ENCODE measurements at regions not wholly inside any gene's neighbourhood (a gene's known extent, or its start where the extent isn't known, plus 50 kb on each side); places are given as distances from the start of the nearest gene placed in this dataset.
"Not testable (repeated sequence)": the region's sequence is repeated elsewhere in the genome, so short reads cannot be mapped to it uniquely, and the experiment has no call there.

DNA sequence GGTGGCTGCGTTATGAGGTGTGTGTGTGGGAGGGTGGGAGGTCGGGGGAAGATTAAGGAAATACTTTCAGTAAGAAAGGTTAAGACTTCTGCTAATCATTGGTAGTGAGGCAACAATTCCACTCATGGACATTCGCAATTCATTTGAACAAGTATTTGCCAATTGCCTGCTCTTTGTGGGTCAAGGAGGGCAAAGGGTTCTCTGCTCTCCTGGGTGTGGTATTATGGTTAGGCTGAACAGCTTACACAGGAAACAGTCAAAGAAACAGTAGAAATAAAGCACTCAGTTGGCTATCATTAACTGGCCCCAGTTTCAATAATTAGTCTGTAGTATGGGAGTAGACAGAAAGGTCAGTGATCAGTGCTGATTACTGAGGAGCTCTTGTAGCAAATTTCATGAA lies 357.0 kb upstream of the FANCL start:
- H3K4me3 ChIP-seq (ENCODE audit: low read length): no peak overlapping the region
- TF ChIP-seq, protein P1, sequence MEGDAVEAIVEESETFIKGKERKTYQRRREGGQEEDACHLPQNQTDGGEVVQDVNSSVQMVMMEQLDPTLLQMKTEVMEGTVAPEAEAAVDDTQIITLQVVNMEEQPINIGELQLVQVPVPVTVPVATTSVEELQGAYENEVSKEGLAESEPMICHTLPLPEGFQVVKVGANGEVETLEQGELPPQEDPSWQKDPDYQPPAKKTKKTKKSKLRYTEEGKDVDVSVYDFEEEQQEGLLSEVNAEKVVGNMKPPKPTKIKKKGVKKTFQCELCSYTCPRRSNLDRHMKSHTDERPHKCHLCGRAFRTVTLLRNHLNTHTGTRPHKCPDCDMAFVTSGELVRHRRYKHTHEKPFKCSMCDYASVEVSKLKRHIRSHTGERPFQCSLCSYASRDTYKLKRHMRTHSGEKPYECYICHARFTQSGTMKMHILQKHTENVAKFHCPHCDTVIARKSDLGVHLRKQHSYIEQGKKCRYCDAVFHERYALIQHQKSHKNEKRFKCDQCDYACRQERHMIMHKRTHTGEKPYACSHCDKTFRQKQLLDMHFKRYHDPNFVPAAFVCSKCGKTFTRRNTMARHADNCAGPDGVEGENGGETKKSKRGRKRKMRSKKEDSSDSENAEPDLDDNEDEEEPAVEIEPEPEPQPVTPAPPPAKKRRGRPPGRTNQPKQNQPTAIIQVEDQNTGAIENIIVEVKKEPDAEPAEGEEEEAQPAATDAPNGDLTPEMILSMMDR (conservative IDR thresholded peaks at IDR 0.05; ENCODE audit: low read depth, low read length): no peak
- no peak for DNase-seq (ENCODE audit: low read depth)

DNA sequence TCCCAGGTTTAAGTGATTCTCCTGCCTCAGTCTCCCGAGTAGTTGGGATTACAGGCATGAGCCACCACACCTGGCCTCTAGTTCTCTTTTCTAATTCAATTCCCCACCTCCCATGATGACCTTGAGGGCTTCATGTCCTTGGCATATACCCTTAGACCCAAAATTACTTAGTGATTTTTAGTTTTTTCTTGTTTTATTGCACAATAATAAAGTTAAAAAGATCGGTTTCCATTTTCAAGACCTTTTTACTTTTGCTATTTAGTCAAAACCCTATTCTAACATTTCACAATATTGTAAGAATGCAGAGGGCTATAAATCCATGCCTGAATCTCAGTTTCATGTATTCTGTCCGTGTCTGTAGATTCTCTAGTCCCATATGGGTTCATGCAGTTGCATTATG lies 354.6 kb upstream of the FANCL start:
- no peak overlapping the region for H3K4me3 ChIP-seq (ENCODE audit: low read length)
- TF ChIP-seq, protein P1 (conservative IDR thresholded peaks at IDR 0.05; ENCODE audit: low read depth, low read length): no peak
- no peak for DNase-seq (ENCODE audit: low read depth)

DNA sequence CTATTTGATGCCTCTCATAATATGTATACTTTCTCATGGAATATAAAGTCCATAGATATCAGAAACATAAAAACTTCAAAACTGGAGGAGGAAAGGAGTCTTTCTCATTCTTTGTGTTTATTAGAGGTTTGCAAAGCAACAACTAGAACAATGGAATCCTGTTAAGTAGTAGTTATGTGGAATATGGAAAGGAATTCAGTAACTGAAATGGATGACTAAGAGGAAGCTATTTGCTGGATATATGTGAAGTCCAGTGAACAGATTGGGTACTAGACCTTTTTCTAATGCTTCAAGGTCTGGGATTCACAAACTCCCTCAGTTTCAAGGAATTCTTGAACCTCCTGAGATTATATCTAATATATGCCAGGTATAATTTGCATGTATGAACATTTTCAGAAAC lies 353.6 kb upstream of the FANCL start:
- H3K4me3 ChIP-seq (ENCODE audit: low read length): no peak overlapping the region
- TF ChIP-seq, protein P1 (conservative IDR thresholded peaks at IDR 0.05; ENCODE audit: low read depth, low read length): no peak
- peak; percentile 34 for DNase-seq (ENCODE audit: low read depth)

DNA sequence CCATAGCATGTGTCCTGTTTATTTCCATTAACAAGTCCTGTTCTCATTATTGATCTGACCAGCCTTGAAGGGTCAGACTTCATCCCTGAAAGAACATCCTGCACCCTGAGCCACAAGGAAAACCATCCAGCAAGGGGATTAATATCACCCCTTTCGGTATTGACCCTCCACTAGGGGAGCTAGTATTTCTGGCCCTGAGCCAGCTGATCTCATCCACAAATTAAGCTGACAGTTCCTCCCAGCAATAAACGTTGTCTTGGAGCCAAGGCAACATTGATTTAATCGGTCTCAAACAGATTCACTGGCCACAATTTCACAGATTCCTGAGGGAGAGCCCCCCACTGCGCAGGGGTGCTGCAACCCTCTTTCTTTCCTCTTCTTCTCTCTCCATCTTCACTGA lies 353.1 kb upstream of the FANCL start:
- no peak for DNase-seq (ENCODE audit: low read depth)
- H3K4me3 ChIP-seq (ENCODE audit: low read length): no peak overlapping the region
- TF ChIP-seq, protein P1 (conservative IDR thresholded peaks at IDR 0.05; ENCODE audit: low read depth, low read length): peak; percentile 48

DNA sequence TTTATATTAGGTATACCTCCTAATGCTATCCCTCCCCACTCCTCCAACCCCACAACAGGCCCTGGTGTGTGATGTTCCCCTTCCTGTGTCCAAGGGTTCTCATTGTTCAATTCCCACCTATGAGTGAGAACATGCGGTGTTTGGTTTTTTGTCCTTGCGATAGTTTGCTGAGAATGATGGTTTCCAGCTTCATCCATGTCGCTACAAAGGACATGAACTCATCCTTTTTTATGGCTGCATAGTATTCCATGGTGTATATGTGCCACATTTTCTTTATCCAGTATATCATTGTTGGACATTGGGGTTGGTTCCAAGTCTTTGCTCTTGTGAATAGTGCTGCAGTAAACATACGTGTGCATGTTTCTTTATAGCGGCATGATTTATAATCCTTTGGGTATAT lies 345.1 kb upstream of the FANCL start:
- not testable (repeated sequence) for H3K4me3 ChIP-seq (ENCODE audit: low read length); DNase-seq (ENCODE audit: low read depth)

DNA sequence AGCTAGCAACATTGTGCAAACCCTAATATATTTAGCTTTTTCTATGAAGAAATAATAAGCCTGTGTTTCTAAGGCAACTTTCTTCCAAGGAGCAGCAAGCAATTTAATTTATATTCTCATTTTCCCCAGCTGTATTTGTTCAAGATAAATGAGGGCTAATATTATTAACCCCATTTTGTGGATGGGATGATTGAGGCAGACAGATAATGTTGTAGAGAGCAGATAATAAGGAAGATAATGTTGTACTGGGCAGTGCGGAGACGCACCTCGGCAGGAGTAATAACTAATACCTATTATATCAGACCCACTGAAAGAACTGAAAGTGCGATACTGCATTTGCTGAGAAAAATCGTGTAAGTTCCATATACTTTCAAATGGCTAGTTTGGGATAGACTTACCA lies 344.1 kb upstream of the FANCL start:
- DNase-seq (ENCODE audit: low read depth): no peak
- H3K4me3 ChIP-seq (ENCODE audit: low read length): no peak overlapping the region
- TF ChIP-seq, protein P1 (conservative IDR thresholded peaks at IDR 0.05; ENCODE audit: low read depth, low read length): no peak

DNA sequence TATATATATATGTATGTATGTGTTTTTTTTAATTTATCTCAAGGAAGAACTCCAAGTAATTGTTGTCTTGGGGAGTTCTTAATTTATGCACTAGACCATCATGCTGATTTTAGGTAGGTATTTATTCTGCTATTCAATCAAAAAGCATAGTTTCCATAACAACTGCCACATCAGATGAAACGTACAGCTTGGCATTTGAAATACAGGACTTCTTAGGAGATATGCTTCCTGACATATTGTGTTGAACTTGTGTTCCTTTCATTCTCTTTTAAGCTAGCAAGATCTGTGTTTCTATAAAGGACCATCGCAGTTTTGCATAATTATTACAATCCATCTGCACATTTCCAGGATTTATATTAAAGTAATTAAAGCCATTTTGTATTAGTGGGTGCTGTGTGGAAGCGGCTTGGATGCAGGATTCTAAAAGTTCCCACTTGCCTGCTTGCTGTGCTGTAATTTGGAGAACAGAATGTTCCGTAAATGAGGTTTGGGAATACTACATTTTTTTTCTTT lies 343.5 kb upstream of the FANCL start:
- TF ChIP-seq, protein P1 (conservative IDR thresholded peaks at IDR 0.05; ENCODE audit: low read depth, low read length): no peak
- DNase-seq (ENCODE audit: low read depth): no peak

DNA sequence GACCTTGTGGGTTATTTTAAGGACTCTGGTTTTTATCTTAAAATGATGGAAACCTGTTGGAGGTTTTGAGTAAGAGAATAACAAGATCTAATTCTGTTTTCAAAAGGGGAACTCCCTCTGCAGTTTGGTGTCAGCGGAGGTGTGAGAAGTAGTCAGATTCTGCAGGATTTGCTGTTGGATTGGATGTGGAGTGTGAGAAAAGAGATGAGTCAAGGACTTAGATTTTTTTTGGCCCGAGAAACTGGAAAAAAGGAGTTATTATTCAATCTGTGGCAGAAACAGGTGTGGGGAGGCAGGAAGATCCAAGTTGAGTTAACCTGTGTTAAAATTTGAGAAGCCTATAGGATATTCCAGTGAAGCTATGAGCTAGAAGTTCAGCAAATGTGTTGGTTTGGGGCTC lies 337.2 kb upstream of the FANCL start:
- no peak overlapping the region for H3K4me3 ChIP-seq (ENCODE audit: low read length)
- DNase-seq (ENCODE audit: low read depth): no peak
- TF ChIP-seq, protein P1 (conservative IDR thresholded peaks at IDR 0.05; ENCODE audit: low read depth, low read length): no peak

More for the DNA sequence above, 343.5 kb upstream of the FANCL start:
- H3K4me3 ChIP-seq (ENCODE audit: low read length): no peak overlapping the region

Data from retinal pigment epithelial cell (primary cell).